AG08396 (cell line): ENCODE measurements at regions not wholly inside any gene's neighbourhood (a gene's known extent, or its start where the extent isn't known, plus 50 kb on each side); places are given as distances from the start of the nearest gene placed in this dataset.

ENCODE experiments used
- DNase-seq: peaks from one replicate; pipeline ENCODE4 v3.0.0; 2012; ENCODE audit warnings: low spot score, mixed read lengths

DNA sequence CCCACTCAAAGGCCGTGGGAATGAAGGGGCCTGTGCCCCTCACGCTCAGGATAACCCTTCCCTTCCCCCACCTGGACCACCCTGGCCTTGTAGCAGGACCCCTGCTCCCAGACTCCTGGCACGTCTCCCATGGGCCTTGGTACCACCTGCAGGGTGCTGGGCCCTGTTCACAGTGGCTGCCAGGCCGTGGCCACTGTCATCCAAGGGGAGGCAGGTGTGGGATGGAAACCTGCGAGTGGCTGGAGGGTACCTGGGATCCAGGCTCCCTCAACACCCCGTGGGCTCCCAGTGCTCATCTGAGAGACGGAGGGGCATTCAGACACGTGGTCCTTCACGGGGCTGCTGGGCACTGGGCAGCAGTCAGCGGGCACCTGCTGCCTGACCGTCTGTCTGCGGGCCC is 75.6 kb upstream of the CIBAR2 start:
- DNase-seq = no peak

DNA sequence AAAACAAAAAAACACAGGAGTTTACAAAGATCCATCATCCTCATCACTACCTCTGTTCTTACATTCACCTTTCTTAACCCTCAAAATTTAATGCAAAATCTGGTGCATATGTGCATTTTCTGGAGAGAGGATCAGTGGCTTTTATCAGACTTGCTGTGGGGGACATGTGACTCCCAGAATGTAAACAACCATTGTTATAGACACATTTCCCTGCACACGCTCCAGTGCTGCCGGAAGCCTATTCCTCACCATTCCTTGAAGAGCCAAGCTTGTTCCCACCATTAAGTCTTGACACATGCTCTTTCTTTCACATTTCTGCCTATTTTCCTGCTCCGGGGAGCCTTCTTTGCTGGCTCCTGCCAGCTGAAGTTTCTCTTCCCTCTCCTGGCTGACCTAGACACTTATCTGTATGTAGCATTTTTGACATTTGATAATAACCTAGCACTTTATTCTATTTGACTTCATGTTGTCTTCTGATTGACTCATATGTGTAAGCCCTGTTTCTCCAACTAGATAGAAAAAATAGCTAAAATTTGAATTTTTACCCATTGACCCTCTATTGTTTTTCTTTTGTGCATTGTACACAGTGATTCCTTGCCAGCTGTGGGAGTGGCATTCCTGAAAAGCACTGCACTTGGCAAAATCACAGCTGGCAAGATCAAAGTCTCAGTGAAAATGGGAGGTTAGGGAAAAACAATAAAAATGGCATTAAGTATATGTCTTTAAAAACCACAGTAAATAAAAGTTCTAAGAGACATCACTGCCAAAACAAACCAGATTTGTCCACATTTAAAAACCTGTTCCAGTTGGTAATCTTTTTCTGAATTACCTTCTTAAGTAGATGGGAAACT is 76.8 kb upstream of the CIBAR2 start:
- no peak for DNase-seq

- no peak for DNase-seq
These were observed 78.3 kb upstream of the CIBAR2 start for GRCh38 chr16:85190572-85190971.

DNA sequence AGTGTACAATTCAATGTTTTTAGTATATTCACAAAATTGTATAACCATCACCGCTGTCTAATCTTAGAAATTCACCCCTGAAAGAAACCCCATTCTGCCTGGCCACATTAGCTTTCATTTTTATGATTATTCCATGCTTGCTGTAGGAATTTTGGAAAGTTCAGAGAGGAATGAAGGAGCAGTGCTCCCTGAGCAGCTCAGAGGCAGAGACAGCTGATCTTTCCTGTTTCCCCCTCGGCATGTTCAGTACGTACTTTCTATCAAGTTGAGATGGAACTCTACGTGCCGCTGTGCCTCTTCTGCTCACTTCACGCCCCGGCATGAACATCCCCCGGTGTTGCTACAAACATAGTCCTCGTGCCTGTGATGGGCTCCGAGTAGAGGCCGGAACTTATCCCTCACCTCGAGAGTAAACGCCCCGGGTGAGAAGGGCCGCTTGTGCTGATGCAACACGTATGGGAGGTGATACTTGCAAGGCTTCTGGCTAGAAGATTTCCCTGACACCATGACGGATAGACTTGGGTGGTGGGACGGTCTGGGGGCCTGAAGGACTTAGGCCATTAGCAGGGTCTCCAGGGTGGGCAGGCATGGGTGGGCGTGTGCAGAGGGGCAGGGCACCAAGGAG is 79.2 kb upstream of the CIBAR2 start:
- DNase-seq = no peak

DNA sequence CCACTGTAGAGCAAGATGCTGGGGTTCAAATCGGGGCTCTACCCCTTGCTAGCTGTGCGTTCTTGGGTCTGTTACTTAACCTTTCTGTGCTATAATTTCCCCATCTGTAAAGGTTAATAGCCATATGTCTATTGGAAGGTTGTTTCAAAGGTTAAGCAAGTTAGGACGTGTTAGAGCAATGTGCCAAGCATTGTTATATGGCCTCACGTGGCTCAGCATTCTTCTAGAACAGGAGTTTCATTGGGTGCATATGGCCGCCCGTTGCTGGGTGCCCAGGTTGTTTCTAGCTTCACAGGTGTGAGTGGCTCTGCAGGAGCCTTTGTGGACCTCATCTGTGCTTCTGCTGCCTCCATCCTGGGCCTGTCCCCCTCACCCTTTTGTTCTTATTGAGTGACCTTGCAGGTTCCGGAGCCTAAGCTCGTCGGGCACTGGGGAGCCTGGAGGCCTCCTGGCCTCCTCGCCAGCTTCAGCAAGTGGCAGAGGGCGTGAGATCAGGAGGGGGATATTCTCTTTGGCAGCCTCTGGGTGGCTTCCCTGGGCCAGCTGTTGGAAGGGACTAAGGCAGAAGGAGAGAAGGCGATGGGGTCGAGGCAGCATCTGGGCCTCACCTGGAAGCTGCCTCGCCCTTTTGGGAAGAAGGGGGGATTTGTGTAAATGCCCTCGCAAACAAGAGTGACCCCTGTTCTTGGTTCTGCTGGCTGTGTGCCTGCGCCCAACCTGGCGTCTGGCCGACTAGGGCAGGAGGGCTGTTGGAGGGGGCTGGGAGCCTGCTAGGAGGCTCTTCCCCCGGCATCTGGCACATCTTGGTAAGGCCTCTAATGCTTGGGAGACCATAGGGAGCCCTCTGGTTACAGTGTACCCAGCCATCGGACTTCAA is 80.2 kb upstream of the CIBAR2 start:
- DNase-seq = no peak

DNA sequence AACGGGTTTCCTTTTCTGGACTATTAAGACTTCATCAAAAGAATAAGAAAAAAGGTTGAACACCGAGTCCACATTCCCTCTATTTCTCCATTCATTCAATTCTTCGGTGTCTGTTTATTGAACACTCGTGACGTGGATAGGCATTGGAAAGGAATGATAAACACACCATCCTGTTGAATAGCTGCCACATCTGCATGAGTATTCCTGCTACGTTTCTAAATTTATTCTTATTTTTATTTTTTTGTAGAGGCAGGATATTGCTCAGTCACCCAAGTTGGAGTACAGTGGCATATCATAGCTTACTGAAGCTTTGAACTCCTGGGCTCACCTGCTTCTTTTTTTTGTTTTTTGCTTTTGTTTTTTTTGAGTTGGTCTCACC is 80.8 kb upstream of the CIBAR2 start:
- peak; percentile 78 for DNase-seq

GRCh38 chr16:85193876-85194275 is 81.6 kb upstream of the CIBAR2 start:
- DNase-seq = no peak

GRCh38 chr16:85194307-85195270 is 82.3 kb upstream of the CIBAR2 start:
- no peak for DNase-seq

- no peak for DNase-seq
These were observed 83.0 kb upstream of the CIBAR2 start for GRCh38 chr16:85195271-85195647.

GRCh38 chr16:85195900-85196772 is 83.9 kb upstream of the CIBAR2 start:
- no peak for DNase-seq

GRCh38 chr16:85196976-85197375 is 84.7 kb upstream of the CIBAR2 start:
- no peak for DNase-seq

DNA sequence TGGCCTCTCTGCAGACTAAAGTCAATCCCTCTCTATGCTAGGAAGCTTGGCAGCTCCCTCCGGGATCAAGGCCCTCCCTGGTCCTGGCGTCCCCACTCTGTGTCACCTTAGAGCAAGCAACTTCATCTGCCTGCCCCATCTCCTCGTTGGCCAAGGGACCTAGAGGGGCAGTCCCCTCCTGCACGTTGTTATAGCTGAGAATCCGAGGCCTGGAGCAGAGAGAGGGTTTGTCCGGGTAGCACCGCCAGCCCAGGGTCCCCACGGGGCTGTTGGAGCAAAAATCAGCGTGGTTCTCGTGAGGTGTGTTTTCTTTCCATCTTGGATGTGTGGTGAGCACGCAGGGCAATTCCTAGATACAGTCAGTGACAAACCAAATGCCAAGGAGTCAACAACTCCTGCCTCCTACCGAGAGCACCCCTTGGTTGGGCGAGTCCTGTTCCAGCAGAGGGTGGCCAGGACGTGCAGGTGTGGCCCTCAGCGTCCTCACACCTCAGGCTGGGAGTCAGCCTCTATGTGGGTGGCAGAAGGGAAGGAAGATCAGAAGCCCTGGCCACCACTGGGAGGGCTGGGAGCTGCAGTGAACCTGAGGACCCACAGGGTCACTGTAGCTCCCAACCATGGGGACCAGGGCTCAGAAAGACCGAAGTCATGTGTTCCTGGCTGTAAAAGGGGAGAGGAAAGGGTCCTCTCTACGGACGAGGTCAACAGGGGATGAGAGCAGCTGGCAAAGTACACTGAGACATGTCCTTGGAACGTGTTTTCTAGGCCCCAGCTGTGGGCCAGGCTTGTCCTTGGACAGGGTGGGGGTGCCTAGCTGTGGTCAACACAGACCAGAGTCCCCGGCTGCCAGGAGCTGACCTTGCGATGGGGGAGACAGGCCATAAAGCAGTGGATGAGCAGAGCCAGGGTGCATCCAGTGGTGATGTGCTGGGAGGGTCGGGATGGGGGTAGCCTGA is 85.6 kb upstream of the CIBAR2 start:
- DNase-seq = no peak

GRCh38 chr16:85199069-85199725 is 86.9 kb upstream of the CIBAR2 start:
- DNase-seq = no peak

DNA sequence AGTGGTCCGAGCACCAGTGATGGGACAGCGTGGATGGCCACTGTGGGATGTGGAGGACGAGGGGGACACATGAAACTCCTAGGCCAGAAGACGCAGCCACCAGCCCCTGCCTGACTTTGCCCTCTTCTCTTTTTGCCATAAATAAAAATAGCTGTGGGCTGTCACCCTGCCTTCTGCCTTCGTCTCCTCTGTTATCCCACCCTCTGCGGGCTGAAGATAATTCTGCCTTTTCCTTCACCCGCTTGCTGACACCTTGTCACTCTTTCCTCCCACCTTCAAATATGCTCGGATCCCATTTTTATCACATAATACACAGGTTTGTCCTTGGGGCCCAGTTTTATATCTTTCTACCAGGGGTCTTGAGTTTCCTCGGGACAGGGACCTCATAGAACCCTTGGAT is 87.6 kb upstream of the CIBAR2 start:
- DNase-seq = no peak

DNA sequence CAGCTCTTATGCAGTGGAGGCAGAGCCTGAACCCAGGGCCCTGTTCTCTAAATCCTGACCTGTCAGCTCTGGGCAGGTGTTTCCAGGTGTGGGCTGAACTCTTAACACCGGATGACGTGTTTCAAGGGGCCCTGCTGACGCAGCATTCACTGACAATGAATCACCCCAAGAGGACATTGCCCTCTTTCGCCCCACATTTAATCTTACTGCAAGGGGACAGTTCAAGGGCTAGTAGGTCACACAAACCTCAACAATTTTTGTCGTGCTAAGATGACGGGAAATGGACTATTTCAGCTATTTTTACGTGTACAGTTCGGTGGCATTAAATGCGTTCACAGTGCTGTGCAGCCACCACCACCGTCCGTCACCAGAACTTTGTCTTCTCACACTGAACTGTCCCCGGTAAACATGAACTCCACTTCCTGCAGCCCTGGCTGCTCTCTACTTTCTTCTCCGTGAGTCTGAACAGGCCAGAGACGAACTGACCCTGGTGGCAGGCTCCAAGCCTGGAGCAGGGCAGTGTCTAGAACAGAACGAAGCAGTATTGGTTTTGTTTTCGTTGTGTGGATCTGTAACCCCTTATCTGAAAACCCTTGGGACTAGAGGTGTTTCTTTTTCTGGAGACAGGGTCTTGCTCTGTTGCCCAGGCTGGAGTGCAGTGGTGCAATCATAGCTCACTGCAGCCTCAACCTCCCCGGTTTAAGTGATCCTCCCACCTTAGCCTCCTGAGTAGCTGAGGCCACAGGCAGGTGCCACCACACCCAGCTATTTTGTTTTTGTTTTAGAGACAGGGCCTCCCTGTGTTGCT is 88.4 kb upstream of the CIBAR2 start:
- no peak for DNase-seq

GRCh38 chr16:85201574-85201973 is 89.3 kb upstream of the CIBAR2 start:
- DNase-seq = no peak

DNA sequence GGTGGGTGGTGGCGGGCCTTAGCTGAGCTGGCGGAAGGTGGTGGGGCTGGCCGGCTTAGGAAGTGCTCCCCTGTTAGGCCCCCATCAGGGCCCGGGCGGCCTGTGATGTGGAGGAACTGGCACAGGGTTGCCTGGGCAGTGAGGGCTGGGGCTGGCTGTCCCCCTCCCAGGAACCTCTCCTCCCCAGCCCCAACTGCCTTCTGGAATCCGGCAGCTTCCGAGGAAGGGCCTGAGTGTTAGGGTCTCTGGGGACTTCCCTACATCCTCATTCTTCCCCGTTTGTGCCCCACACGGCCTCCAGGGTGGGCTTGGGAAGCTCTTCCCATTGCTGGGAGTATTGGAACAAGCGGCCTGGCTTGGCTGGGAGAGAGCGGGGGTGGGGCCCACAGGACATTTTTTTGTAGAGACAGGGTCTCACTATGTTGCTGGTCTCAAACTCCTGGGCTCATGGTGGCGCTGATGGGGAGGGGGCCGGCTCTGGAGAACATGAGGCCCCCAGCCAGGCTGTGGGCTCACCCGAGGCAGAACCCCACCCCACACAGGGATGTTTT is 89.9 kb upstream of the CIBAR2 start:
- no peak for DNase-seq
